ENCODE measurements at regions not wholly inside any gene's neighbourhood (a gene's known extent, or its start where the extent isn't known, plus 50 kb on each side); places are given as distances from the start of the nearest gene placed in this dataset.
"Not testable (repeated sequence)": the region's sequence is repeated elsewhere in the genome, so short reads cannot be mapped to it uniquely, and the experiment has no call there.

GRCh38 chr9:86486891-86487837 lies 133.0 kb upstream of the TUT7 start:
- H3K27ac Mint-ChIP-seq = no peak overlapping the region
- H3K27me3 Mint-ChIP-seq = peaks cover 4% of the 10 kb centered on the region
- peaks cover 8% of the 10 kb centered on the region for H3K4me1 Mint-ChIP-seq
- CTCF ChIA-PET = interaction anchor here (2.0 to 2.3 kb wide), 2 partner anchors 834 to 837 kb away, joined by 5 to 11 read pairs; no protein-coding TSS in a partner anchor
- H3K9me3 Mint-ChIP-seq = no peaks in the 10 kb centered on the region
- no peaks in the 10 kb centered on the region for H3K36me3 Mint-ChIP-seq
- no peak for DNase-seq
- H3K4me3 Mint-ChIP-seq = no peak overlapping the region

DNA sequence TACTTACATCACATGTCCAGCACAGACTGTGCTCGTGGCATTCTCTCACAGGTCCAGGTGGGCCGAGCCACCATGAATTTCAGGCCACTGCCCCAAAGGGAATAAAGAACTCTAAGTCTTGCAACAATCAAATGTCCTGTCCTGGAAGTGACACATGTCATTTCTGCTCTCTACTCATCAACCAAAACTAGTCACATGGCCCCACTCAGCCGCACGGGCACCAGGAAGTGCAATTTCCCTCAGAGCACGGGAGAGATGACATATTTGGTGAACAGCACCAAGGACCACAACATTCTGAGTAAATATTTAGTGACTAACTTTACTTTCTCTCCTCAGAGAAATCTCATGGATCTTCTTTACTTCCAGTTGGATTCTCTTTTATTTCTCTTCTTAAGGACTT lies 131.1 kb upstream of the TUT7 start:
- CTCF ChIA-PET = interaction anchor here (2.3 kb wide), 1 partner anchor 839 kb away, joined by 11 read pairs; no protein-coding TSS in a partner anchor
- H3K27me3 Mint-ChIP-seq = peaks cover 8% of the 10 kb centered on the region
- no peak overlapping the region for H3K4me3 Mint-ChIP-seq
- peak; percentile 27 for DNase-seq
- no peaks in the 10 kb centered on the region for H3K36me3 Mint-ChIP-seq
- H3K9me3 Mint-ChIP-seq = no peaks in the 10 kb centered on the region
- no peak overlapping the region for H3K27ac Mint-ChIP-seq
- peaks cover 8% of the 10 kb centered on the region for H3K4me1 Mint-ChIP-seq

DNA sequence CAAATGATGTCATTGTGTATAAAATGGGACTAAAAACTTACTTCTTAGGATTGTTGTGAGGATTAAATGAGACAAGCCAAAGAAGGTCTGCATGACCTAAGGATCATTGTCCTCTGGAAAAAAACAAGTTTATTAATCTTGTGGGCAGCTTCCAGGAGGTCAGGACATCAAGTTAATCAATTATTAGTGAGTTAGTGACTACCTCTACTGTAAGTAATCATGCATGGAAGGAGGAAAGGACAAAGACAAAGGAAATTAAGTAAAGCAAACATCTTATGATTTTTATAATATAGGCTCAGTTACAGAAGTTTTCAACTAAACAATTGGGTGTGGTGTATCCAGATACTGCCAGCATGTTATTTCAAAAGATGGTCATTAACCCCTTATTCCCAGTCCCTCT lies 129.3 kb upstream of the TUT7 start:
- Mint-ChIP-seq H3K4me1 (peaks cover 8% of the 10 kb centered on the region), H3K27ac (no peak overlapping the region), H3K4me3 (no peak overlapping the region), H3K27me3 (peaks cover 4% of the 10 kb centered on the region), H3K9me3 (no peaks in the 10 kb centered on the region), H3K36me3 (no peaks in the 10 kb centered on the region)
- CTCF ChIA-PET = no interaction called here
- DNase-seq = no peak

- CTCF ChIA-PET = no interaction called here
- H3K27me3 Mint-ChIP-seq = peaks cover 4% of the 10 kb centered on the region
- no peak overlapping the region for H3K27ac Mint-ChIP-seq
- no peaks in the 10 kb centered on the region for H3K9me3 Mint-ChIP-seq
- no peak overlapping the region for H3K4me3 Mint-ChIP-seq
- H3K4me1 Mint-ChIP-seq = peaks cover 8% of the 10 kb centered on the region
- no peaks in the 10 kb centered on the region for H3K36me3 Mint-ChIP-seq
- DNase-seq = no peak
Measured at GRCh38 chr9:86481466-86481865, 127.3 kb upstream of the TUT7 start.

DNA sequence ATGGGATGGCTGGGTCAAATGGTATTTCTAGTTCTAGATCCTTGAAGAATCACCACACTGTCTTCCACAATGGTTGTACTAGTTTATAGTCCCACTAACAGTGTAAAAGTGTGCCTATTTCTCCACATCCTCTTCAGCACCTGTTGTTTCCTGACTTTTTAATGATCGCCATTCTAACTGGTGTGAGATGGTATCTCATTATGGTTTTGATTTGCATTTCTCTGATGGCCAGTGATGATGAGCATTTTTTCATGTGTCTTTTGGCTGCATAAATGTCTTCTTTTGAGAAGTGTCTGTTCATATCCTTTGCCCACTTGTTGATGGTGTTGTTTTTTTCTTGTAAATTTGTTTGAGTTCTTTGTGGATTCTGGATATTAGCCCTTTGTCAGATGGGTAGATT lies 121.0 kb upstream of the TUT7 start:
- H3K36me3 Mint-ChIP-seq, H3K4me1 Mint-ChIP-seq, H3K27ac Mint-ChIP-seq, DNase-seq, CTCF ChIA-PET, H3K4me3 Mint-ChIP-seq, H3K9me3 Mint-ChIP-seq, H3K27me3 Mint-ChIP-seq: not testable (repeated sequence)

DNA sequence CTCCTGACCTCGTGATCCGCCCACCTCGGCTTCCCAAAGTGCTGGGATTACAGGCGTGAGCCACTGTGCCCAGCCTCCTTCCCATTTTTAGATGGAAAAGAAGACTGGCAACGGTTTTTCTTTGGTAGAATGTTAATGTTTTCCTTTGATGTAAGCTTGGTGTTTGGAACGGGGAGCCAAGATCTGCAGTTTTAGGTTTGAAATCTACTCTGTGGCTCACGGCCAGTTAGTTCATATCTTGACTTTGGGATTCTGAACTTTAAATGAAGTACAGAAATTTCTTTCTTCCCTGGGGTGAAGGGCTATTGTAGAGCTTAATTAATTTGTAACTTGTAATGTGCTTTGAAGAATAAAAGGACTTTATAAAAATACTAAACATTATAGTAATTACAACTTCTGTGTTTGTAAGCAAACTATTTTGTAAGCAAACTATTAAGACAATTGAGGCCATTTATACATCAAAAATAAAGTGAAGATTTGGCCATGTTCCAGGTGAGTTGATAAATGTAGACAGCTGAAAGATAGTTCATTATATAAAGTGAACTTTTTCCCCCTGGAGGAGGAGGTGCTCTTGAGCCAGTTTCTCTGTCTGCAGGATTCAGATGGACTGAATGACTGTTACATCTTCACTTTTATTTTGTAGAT lies 117.1 kb upstream of the TUT7 start:
- CTCF ChIA-PET = no interaction called here
- Mint-ChIP-seq H3K27ac (no peak overlapping the region), H3K4me1 (no peaks in the 10 kb centered on the region), H3K27me3 (peaks cover 4% of the 10 kb centered on the region), H3K9me3 (no peaks in the 10 kb centered on the region), H3K36me3 (no peaks in the 10 kb centered on the region), H3K4me3 (no peak overlapping the region)
- DNase-seq = no peak

- peaks cover 4% of the 10 kb centered on the region for H3K27me3 Mint-ChIP-seq
- CTCF ChIA-PET = no interaction called here
- no peaks in the 10 kb centered on the region for H3K36me3 Mint-ChIP-seq
- no peaks in the 10 kb centered on the region for H3K4me1 Mint-ChIP-seq
- no peaks in the 10 kb centered on the region for H3K9me3 Mint-ChIP-seq
- H3K27ac Mint-ChIP-seq = no peak overlapping the region
- no peak for DNase-seq
- H3K4me3 Mint-ChIP-seq = no peak overlapping the region
Measured at GRCh38 chr9:86470326-86470725, 116.1 kb upstream of the TUT7 start.

DNA sequence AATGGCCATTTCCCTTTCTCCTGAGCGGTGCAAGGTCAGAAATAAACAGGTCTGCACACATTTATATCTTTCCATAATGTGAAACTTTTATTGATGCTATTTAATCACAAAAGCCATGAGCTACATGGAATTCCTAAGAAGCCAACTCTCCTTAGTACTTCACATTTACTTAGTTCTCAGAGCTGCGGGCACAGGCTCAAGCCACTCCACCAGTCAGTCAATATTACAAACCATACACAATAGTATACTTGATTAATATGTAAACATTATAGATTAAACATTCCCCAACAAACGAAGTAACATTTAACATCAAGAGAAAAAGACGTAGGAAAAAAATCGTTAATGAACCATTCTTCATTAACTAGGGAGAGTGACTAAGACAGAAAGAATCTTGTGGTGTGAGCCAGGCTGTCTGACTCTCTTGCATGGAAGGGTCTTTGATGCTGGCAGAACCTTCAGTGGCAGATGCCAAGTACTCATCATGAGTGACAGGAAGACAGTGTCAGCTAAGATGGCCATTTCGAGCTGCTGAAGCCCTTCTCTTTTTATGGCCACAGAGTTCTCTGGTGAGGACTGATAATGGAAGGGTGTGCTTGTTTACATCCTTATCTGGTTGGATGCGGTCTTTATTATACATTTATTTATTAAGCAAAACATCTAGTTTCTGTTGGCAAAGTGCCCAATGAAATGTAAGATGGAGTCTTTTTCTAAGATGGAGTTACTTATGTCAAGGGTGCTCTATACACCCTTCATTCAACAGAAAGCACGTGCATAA lies 115.5 kb upstream of the TUT7 start:
- H3K4me1 Mint-ChIP-seq = no peaks in the 10 kb centered on the region
- no peak for DNase-seq

DNA sequence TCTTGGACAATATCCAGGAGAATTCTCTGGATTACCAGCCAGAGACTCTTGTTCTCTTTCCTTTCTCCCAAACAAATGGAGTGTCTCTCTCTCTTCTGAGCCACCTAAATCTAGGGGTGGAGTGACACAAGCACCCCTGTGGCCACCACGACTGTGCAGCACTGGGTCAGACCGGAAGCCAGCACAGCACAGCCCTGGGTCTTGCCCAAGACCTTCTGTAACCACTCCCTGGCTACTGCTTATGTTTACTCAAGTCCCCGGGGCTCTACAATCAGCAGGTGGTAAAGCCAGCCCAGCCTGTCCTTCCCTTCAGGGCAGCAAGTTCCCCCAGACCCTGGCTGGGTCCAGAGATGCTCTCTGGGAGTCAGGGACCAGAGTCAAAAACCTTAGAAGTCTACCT lies 110.0 kb upstream of the TUT7 start:
- no peak overlapping the region for H3K4me3 Mint-ChIP-seq
- no peaks in the 10 kb centered on the region for H3K9me3 Mint-ChIP-seq
- CTCF ChIA-PET = no interaction called here
- no peaks in the 10 kb centered on the region for H3K4me1 Mint-ChIP-seq
- H3K27ac Mint-ChIP-seq = no peak overlapping the region
- no peaks in the 10 kb centered on the region for H3K36me3 Mint-ChIP-seq
- no peak for DNase-seq
- peaks cover 11% of the 10 kb centered on the region for H3K27me3 Mint-ChIP-seq

More for the DNA sequence above, 115.5 kb upstream of the TUT7 start:
- CTCF ChIA-PET = no interaction called here
- Mint-ChIP-seq H3K27me3 (peaks cover 4% of the 10 kb centered on the region), H3K27ac (no peak overlapping the region), H3K36me3 (no peaks in the 10 kb centered on the region), H3K4me3 (no peak overlapping the region), H3K9me3 (no peaks in the 10 kb centered on the region)

DNA sequence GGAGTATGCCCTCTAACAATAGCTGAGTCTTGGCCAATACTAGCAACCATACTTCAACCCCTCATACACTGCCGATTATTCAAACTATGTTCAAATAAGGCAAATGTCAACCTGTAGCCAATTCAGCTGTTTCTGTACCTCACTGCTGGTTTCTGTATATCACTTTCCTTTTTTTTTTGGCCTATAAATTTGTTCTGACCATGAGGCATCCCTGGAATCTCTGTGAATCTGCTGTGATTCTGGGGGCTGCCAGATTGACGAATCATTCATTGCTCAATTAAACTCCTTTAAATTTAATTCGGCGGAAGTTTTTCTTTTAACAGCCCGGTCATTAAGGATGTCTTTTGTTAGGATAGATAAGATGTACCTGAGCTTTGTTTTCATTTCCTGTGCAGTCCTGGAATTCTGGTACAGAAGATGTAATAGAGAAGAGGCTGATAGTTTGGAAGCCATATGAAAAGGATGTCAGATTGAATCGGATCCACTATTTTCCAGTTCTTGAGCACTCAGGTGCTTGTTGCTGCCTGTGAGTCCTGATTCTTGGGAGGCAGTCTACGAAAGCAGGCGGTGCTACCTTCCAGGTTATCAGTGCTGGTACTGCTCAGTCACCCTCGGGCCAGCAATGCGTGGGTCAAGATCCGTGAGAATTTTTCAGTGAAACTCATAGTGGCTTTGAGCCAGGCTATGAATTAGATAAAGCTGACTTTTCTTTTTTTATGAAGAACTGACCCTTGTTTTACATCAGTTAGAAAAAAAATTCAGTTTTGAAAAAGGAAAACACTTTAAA lies 106.2 kb upstream of the TUT7 start:
- no peaks in the 10 kb centered on the region for H3K9me3 Mint-ChIP-seq
- DNase-seq = no peak
- CTCF ChIA-PET = no interaction called here

DNA sequence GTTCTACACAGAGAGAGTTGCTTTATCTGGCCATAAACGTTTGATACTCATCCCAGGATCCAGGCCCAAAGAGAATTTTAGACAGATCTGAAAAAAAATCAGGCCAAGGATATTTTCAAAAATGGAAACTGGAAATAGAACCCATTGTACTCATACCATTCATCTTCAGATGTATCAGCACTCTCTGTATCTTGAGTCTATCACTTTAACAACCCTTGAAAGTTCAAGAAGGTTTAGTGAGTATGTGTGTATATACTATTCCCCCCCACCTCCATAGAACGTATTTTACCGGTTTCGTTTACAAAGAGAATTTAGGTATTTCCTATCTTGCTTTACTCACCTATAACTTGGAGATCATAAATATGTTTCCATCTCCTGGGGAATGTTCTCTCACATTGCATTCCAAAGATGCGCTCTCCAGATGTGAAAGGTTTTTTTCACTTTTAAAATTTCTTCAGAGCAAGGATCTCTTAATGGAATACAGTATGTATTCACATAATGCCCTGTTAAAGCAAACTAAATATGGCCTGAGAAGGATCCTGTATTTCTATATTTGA lies 105.5 kb upstream of the TUT7 start:
- H3K36me3 Mint-ChIP-seq = no peaks in the 10 kb centered on the region
- no peaks in the 10 kb centered on the region for H3K4me1 Mint-ChIP-seq
- peaks cover 7% of the 10 kb centered on the region for H3K27me3 Mint-ChIP-seq
- no peak for DNase-seq
- no peaks in the 10 kb centered on the region for H3K9me3 Mint-ChIP-seq
- CTCF ChIA-PET = no interaction called here
- no peak overlapping the region for H3K27ac Mint-ChIP-seq
- no peak overlapping the region for H3K4me3 Mint-ChIP-seq

More for the DNA sequence above, 106.2 kb upstream of the TUT7 start:
- Mint-ChIP-seq H3K4me3 (no peak overlapping the region), H3K27ac (no peak overlapping the region), H3K4me1 (no peaks in the 10 kb centered on the region), H3K27me3 (peaks cover 7% of the 10 kb centered on the region), H3K36me3 (no peaks in the 10 kb centered on the region)

DNA sequence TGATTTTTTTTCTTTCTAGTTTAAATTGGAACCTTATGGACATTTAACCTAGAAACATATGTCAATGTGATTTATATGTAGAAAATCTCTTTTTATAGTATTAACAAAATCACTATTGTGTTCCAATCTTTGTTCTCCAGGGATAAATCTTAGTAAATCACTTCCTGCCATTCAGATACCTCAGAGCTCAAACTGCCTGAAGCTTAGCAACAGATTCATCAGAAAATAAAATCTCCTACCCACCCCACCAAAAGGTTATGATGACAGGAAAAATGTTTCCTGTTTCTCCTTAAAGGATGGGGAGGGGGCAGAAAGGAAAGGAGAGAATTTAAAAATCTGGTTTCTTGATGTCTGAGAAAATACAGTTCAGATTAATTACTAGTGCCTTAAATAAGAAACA lies 105.0 kb upstream of the TUT7 start:
- no peaks in the 10 kb centered on the region for H3K36me3 Mint-ChIP-seq
- H3K9me3 Mint-ChIP-seq = no peaks in the 10 kb centered on the region
- H3K27me3 Mint-ChIP-seq = peaks cover 7% of the 10 kb centered on the region
- no peaks in the 10 kb centered on the region for H3K4me1 Mint-ChIP-seq
- no peak overlapping the region for H3K4me3 Mint-ChIP-seq
- no peak overlapping the region for H3K27ac Mint-ChIP-seq
- DNase-seq = no peak
- CTCF ChIA-PET = no interaction called here

DNA sequence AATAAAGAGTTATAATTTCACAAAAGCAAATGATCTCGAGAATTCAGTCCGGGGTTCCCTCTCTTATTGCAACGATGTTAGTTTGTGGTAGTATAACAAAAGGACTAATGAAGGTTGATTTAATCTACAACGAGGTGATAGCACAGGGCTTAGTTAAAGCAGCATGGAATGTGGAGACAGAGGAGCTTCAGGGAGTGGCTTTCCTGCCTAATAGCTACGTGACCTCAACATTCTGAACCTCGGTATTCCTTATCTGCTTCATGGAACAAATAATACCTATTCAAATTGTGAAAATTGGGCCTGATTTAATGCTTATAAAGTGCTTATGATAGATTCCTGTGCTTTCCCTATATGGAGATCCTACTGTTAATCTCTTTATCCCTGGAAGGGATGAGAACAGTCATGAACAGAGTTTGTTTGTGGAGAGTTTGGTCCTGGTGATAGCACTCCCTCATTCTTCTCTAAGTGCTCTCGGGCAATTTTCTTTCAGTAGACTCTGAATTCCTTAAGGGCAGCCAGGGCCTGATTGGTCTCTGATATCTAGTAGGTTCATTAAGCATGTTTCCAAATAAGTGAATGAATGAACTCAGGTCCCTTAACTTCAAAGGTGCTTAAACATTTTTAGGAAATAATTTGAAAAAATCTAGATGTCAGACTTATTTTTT lies 104.1 kb upstream of the TUT7 start:
- no peak for DNase-seq
- CTCF ChIA-PET = no interaction called here
- no peak overlapping the region for H3K4me3 Mint-ChIP-seq

More for the DNA sequence above, 104.1 kb upstream of the TUT7 start:
- H3K4me1 Mint-ChIP-seq = no peaks in the 10 kb centered on the region
- no peaks in the 10 kb centered on the region for H3K9me3 Mint-ChIP-seq
- H3K27ac Mint-ChIP-seq = no peak overlapping the region
- H3K27me3 Mint-ChIP-seq = peaks cover 11% of the 10 kb centered on the region
- H3K36me3 Mint-ChIP-seq = no peaks in the 10 kb centered on the region

Data from activated naive CD4-positive, alpha-beta T cell treated with anti-CD3 and anti-CD28 coated beads, Interleukin-2, amount 10 ng/mL, durations not matched to agents 7 days and 5 days (primary cell).